NT2/D1 (cell line): ENCODE measurements at regions not wholly inside any gene's neighbourhood (a gene's known extent, or its start where the extent isn't known, plus 50 kb on each side); places are given as distances from the start of the nearest gene placed in this dataset.
"Not testable (repeated sequence)": the region's sequence is repeated elsewhere in the genome, so short reads cannot be mapped to it uniquely, and the experiment has no call there.

ENCODE experiments used
- DNase-seq: peaks from one replicate; pipeline ENCODE4 v3.0.0-alpha.2; 2011; ENCODE audit warnings: low read depth, low spot score
- H3K27me3 ChIP-seq: 2 replicates; pipeline ENCODE4 v1.6.0; 2011; ENCODE audit warnings: mild to moderate bottlenecking; ENCODE audit not compliant: insufficient read length, insufficient read depth
- H3K36me3 ChIP-seq: 2 replicates; pipeline ENCODE4 v1.6.1; 2011; ENCODE audit warnings: mild to moderate bottlenecking, low read length, mixed read lengths; ENCODE audit not compliant: insufficient read depth, insufficient read length
- H3K4me1 ChIP-seq: 2 replicates; pipeline ENCODE4 v1.5.1; 2011; ENCODE audit not compliant: insufficient read depth, insufficient read length
- H3K4me3 ChIP-seq: 2 replicates; pipeline ENCODE4 v1.5.1; 2011; ENCODE audit warnings: low read depth; ENCODE audit not compliant: insufficient read length
- H3K9ac ChIP-seq: 2 replicates; pipeline ENCODE4 v1.6.0; 2011; ENCODE audit warnings: low read depth; ENCODE audit not compliant: insufficient read length
- H3K9me3 ChIP-seq: 2 replicates; pipeline ENCODE4 v1.5.1; 2011; ENCODE audit warnings: mild to moderate bottlenecking, low read length; ENCODE audit not compliant: insufficient read depth

- not testable (repeated sequence) for H3K4me1 ChIP-seq, H3K27me3 ChIP-seq, H3K36me3 ChIP-seq, H3K9me3 ChIP-seq, H3K4me3 ChIP-seq, DNase-seq, H3K9ac ChIP-seq
Observed at GRCh38 chr21:10369289-10369688, 152.1 kb upstream of the TPTE start.

GRCh38 chr21:10377758-10378157 lies 143.6 kb upstream of the TPTE start:
- H3K9ac ChIP-seq, H3K4me3 ChIP-seq, H3K4me1 ChIP-seq, H3K36me3 ChIP-seq, H3K9me3 ChIP-seq, DNase-seq, H3K27me3 ChIP-seq: not testable (repeated sequence)

- not testable (repeated sequence) for H3K9ac ChIP-seq, H3K4me1 ChIP-seq, H3K27me3 ChIP-seq, DNase-seq, H3K4me3 ChIP-seq, H3K36me3 ChIP-seq
- H3K9me3 ChIP-seq = peaks cover 15% of the 10 kb centered on the region; the same call in 1 of the 2 replicates
Observed at GRCh38 chr21:10379816-10380215, 141.6 kb upstream of the TPTE start.

GRCh38 chr21:10381687-10382060 lies 139.7 kb upstream of the TPTE start:
- not testable (repeated sequence) for H3K36me3 ChIP-seq, H3K9ac ChIP-seq, DNase-seq, H3K4me1 ChIP-seq, H3K27me3 ChIP-seq, H3K4me3 ChIP-seq
- peaks cover 25% of the 10 kb centered on the region for H3K9me3 ChIP-seq

- not testable (repeated sequence) for H3K27me3 ChIP-seq, DNase-seq, H3K4me1 ChIP-seq, H3K4me3 ChIP-seq, H3K9ac ChIP-seq, H3K36me3 ChIP-seq
- peaks cover 25% of the 10 kb centered on the region for H3K9me3 ChIP-seq
Observed at GRCh38 chr21:10382135-10382534, 139.2 kb upstream of the TPTE start.

- H3K9me3 ChIP-seq = peaks cover 25% of the 10 kb centered on the region
- H3K27me3 ChIP-seq, H3K36me3 ChIP-seq, H3K4me3 ChIP-seq, H3K4me1 ChIP-seq, H3K9ac ChIP-seq, DNase-seq: not testable (repeated sequence)
Observed at GRCh38 chr21:10382580-10382979, 138.8 kb upstream of the TPTE start.

- not testable (repeated sequence) for H3K27me3 ChIP-seq, H3K4me1 ChIP-seq, H3K9ac ChIP-seq, DNase-seq, H3K4me3 ChIP-seq, H3K36me3 ChIP-seq
- peaks cover 28% of the 10 kb centered on the region for H3K9me3 ChIP-seq
Observed at GRCh38 chr21:10383571-10383970, 137.8 kb upstream of the TPTE start.

- not testable (repeated sequence) for H3K27me3 ChIP-seq, H3K9ac ChIP-seq, H3K4me3 ChIP-seq, H3K4me1 ChIP-seq, H3K36me3 ChIP-seq, DNase-seq
- peaks cover 28% of the 10 kb centered on the region for H3K9me3 ChIP-seq
Observed at GRCh38 chr21:10384304-10384861, 137.0 kb upstream of the TPTE start.

- peaks cover 28% of the 10 kb centered on the region for H3K9me3 ChIP-seq
- not testable (repeated sequence) for H3K4me3 ChIP-seq, H3K27me3 ChIP-seq, DNase-seq, H3K4me1 ChIP-seq, H3K36me3 ChIP-seq, H3K9ac ChIP-seq
Observed at GRCh38 chr21:10385202-10385601, 136.2 kb upstream of the TPTE start.

GRCh38 chr21:10385898-10386527 lies 135.4 kb upstream of the TPTE start:
- not testable (repeated sequence) for H3K9ac ChIP-seq, H3K36me3 ChIP-seq, H3K4me3 ChIP-seq, DNase-seq, H3K27me3 ChIP-seq, H3K4me1 ChIP-seq
- peaks cover 28% of the 10 kb centered on the region for H3K9me3 ChIP-seq

GRCh38 chr21:10387692-10388450 lies 133.5 kb upstream of the TPTE start:
- H3K4me1 ChIP-seq, H3K36me3 ChIP-seq, H3K4me3 ChIP-seq, H3K9ac ChIP-seq, H3K27me3 ChIP-seq, DNase-seq: not testable (repeated sequence)
- peaks cover 28% of the 10 kb centered on the region for H3K9me3 ChIP-seq

GRCh38 chr21:10388625-10389024 lies 132.8 kb upstream of the TPTE start:
- H3K9me3 ChIP-seq = peaks cover 24% of the 10 kb centered on the region
- not testable (repeated sequence) for H3K4me1 ChIP-seq, H3K9ac ChIP-seq, H3K4me3 ChIP-seq, DNase-seq, H3K36me3 ChIP-seq, H3K27me3 ChIP-seq
